ENCODE measurements at regions not wholly inside any gene's neighbourhood (a gene's known extent, or its start where the extent isn't known, plus 50 kb on each side); places are given as distances from the start of the nearest gene placed in this dataset.
"Not testable (repeated sequence)": the region's sequence is repeated elsewhere in the genome, so short reads cannot be mapped to it uniquely, and the experiment has no call there.

DNA sequence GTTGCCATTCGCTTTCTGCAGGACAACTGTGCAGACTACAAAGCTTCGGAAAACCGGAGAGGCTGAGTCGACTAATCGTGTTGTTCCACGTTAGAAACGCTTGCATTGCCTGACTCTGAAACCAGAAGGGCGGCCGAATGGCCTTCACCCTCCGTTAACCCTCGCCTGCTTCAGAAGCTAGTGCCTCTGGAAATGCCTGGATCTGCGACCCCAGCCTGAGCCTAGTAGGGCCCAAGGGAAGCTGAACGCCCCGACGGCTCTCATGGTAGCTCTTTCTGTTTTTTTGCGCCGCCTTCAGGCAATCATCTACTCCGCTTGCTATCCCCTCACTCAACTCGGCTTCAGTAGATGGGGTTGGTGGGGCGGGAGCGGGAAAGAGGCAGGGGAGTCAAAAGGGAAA lies 117.3 kb downstream of the PPIAL4A start:
- DNase-seq (ENCODE audit: low read depth) = not testable (repeated sequence)

- not testable (repeated sequence) for DNase-seq (ENCODE audit: low read depth)
These were observed 118.2 kb downstream of the PPIAL4A start for GRCh38 chr1:121007755-121008154.

DNA sequence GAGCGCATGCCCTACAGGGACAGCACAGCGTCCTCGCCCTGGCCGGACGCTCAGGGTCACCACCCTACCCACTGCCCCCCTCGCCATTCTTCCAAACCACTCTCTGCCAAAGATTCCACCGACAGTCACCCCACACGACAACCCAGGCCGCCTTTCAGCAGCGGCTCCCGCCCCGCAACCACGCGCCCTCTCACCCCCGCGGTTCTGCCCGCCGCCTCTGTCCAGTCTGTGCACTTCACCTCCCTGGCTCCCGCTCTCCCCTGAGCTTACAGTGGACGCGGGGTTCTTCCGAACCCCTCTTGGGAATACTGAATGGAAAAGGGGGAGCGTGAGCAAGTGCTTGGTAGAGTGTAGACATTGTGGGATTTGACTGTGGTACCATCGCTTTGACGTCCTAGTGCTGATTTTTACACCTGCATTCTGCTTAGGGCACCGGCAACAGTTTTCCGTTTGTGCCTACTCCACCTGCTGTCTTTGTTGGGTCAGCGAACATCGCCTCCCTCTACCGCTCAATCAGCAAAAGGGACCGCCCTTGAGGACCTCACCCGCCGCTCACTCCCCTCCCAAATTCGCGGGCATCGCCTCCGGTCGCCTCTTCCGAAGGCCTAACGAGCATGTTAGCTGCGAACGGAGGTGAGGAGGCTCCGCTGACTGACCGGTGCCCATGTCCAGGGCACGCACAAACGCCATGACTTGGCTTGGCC lies 119.1 kb downstream of the PPIAL4A start:
- DNase-seq (ENCODE audit: low read depth) = not testable (repeated sequence)

DNA sequence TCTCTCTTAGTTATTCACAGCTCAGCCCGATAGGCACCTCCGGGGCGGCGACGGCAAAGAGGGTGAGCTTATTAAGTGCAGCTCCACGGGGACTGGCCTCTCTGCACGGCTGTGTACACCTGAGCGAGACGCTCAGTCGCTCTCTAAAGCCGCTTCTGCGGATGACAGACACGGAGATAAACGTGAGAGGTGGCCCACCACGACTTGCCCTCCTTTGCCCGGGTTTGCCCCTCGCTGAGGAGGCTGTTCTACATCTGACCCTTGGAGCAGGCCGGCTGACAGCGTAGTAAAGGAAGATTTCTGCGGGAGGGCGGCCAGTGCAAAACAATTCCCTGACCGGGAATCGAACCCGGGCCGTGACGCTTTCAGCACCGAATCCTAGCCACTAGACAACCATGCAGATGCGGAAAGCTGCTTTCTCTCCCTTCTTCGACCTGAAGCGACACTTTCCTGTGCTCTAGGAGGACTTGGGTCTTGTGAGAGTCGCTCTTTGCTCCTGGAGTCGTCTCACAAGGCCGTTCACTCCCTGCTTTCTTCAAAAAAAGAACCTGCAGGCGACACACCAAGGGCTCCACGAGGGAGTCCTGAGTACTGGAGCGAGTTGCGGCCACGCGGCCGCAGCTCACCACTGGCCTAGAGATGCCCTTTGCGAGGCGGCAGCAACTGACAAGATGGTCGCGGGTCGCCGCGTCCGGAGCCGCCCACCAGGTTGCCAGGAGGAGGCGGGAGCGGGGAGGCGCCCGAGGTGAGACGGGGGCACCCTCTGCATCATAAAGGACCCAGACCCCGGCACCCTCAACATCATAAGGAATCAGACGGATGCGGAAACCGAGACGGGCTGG lies 119.9 kb downstream of the PPIAL4A start:
- DNase-seq (ENCODE audit: low read depth) = peak; percentile 12

- not testable (repeated sequence) for DNase-seq (ENCODE audit: low read depth)
These were observed 120.6 kb downstream of the PPIAL4A start for GRCh38 chr1:121010141-121010540.

- not testable (repeated sequence) for DNase-seq (ENCODE audit: low read depth)
These were observed 123.6 kb downstream of the PPIAL4A start for GRCh38 chr1:121013181-121013580.

GRCh38 chr1:121016182-121017028 lies 126.8 kb downstream of the PPIAL4A start:
- DNase-seq (ENCODE audit: low read depth) = not testable (repeated sequence)

DNA sequence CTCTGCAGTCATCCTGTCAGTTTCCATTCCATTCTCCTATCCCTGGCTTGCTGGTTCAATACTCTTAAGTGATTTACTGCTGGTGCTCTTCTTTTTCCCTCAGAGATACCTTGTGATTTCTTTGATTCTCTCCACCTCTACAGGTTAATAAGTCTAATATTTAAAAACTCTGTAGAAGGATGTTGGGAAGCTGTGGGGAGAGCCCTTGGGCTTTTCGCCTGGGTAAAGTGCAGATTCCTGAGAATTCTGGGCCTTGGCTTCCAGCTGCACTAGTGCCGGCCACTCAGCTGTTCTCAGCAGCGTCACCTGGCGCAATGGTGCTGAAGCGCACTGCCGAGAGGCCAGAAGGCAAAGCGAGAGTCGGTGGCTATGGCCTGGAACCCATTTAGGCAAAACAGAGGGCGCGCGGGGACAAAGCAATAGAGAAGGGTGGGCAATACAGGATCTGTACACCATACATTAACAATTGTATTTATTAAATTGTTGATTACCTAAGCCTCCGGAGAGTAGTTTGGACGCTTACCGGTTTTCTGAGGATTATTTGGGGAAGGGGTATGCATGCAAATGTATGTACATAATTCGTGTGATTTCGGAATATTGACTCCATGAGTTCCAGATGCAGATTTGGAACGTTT lies 130.3 kb downstream of the PPIAL4A start:
- DNase-seq (ENCODE audit: low read depth) = not testable (repeated sequence)

DNA sequence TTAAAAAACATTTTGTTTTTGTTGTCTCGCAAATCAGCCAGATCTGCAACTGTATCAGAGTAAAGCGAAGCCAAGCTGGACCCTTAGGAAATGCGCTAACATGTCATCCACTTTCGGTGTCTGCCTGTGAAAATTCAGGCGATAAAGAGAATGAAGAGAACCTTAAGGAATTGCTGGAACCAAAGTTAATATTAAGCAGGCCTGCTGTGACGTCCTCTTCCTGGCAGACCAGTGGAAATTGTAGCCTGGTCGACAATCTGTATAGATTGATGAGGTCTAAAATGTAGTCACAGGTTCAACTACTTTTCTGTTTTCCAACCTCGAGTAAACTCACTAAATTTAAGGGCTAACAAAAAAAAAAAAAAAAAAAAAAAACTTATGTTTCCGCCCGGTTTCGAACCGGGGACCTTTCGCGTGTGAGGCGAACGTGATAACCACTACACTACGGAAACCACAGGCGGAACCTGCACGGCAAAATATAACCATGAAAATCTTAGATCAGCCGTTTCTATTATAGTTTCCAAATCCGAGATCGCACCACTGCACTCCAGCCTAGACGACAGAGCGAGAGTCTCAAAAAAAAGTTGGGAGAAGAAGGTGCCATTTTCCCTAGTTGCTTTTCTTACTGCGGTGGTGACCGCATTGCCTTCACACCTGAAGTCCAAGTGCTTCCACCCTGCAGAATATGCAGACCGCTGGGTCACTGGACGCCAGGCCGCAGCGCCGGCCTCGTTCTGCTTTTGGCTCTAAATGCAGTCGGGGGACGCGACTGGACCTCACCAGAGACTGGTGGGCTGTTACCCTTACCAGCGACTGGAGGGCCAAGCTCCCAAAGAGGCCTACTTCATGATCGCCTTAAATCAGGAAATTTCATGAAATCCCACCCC lies 131.0 kb downstream of the PPIAL4A start:
- DNase-seq (ENCODE audit: low read depth) = peak; percentile 21

GRCh38 chr1:121021716-121022115 lies 132.1 kb downstream of the PPIAL4A start:
- not testable (repeated sequence) for DNase-seq (ENCODE audit: low read depth)

DNA sequence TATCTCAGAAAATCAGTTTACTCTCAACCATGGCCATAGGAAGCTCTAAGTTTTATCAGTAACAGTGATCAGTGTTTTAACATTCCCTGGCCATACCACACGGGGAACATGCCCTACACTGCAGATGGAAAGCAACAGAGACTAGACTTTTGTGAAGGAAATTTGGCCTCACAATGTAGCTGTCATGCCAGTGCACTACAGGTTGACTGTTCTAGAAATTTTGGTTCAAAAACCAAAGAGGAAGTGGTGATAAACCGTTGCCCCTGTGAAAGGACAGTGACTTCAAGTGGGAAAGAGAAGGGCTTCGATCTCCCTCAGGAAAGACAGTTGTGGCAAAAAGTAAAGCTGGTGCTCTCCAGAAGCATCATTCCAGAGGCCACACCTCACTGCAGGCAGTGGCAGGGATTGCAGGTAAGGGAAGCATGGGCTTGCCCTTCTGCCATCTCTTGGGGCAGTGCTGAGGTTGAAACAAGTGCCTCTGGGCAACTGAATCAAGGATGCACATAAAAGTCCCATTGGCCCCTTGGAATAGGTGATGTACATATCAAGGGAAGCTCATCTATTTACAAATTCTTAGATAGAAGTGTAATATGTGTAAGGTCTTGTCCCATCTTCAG lies 143.4 kb downstream of the PPIAL4A start:
- DNase-seq (ENCODE audit: low read depth) = not testable (repeated sequence)

DNA sequence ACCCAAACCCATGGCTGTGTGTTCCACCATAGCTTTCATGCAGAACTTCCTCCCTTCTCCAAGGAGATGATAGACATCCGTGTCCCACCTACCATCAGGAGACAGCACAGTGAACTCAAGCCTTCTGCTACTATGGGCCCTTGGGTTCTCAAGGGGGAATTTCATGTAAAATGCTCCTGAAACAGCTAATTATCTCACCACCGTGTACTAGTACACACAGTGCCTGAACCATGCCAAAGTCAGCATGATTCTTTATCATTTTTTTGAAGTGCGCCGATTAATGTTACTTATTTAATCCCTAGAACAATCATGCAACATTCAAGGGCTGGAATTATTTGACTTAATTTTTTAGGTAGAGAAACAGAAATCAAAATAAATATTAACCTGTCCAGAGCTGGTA lies 147.2 kb downstream of the PPIAL4A start:
- DNase-seq (ENCODE audit: low read depth) = not testable (repeated sequence)

DNA sequence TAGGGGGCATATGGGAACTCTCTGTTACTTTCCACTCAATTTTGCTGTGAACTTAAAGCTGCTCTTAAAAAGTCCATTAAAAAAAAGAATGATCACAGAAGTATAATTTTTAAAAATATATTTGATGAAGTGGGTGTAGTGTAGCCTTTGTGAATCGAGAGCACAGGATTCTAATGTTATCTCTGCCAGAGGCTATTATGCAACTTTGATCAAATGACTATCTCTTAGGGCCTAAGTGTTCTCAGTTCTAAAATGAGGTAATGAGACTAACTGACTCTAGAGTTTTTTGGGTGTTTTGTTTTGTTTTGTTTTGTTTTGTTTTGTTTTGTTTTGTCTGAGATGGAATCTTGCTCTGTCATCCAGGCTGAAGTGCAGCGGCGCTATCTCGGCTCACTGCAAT lies 143.2 kb downstream of the FAM72B start:
- DNase-seq (ENCODE audit: low read depth) = not testable (repeated sequence)

DNA sequence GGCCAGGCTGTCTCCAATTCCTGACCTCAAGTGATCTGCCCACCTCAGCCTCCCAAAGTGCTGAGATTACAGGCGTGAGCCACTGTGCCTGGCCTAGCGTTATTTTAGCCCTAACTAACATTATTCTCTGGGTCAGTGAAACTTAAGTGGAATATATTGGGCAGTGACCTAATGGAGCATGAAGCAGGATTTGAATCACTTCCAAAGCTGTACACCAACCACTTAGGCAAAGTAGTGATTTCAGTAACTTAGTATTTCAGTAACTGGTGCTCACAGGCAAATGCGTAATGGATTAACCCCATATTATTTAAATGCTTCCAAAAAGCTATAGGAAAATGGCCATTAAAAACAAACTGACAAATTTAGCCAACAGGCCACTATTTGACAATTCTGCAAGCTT lies 142.6 kb downstream of the FAM72B start:
- not testable (repeated sequence) for DNase-seq (ENCODE audit: low read depth)

DNA sequence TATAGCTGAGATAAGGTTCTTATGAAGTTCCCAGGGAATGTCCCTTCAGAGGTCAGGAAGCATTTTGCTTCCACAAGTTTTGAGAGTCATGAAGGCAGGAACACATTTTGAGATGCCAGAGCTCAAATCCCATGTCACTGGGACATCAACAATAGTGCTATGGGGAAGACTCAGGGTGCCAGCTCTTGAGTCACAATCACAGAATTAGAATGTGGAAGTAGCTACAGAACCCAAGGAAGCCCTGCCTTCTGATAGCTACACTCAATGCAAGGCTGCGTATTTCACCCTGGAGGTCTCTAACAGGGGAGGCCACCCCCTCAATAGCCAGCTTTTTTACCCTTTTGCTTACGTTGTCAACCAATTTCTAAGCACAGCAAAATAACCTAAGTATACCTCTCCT lies 141.3 kb downstream of the FAM72B start:
- not testable (repeated sequence) for DNase-seq (ENCODE audit: low read depth)

- peak; percentile 2 for DNase-seq (ENCODE audit: low read depth)
These were observed 135.8 kb downstream of the FAM72B start for GRCh38 chr1:121048293-121048752.

DNA sequence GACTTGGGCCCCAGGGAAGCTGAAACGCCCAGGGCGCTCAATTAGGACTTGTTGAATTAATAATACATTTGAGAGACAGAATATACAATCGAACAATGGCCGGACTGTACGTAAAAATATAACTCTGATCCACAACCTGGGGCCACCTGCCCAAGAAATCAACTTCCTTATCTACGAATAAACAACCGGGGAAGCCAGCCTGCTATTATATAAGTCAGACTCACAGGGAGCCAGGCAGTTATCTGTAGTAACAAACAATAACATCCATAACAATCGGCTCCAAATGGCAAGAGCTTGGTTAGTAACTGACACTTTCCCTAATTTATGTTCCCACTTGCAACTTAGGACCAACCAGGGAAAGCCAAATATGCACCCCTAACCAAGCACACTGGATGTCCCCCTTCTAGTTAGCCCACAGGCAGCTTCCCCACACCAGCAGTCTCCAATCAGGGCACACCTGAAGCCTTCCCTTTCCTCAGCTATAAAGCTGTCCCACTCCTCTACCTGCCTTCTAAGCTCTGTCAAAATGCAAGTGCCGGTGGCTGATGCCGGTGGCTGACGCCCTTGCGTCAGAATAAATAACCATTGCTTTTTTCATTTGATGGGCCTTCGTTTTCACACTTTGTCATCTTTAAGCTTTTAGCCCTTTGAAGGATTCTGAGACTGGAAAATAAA lies 135.2 kb downstream of the FAM72B start:
- not testable (repeated sequence) for DNase-seq (ENCODE audit: low read depth)

DNA sequence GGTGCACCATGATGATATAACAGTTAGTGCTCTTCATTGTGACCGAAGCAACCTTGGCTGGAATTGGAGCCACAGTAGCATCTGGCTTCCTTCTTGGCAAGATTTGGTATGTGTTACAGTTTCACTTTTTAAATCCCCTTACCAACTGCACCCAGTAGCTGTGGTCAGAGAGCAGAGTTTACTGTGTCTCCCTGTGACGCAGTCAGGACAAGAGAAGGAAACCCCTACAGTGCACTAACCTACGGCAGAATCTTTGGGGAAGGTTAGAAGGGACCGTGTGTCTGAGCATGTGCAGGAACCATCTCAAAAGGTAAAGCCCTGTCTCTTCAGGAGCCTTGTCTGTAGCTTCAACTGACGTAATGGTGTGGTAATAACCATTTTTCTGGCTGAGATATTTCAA lies 134.0 kb downstream of the FAM72B start:
- not testable (repeated sequence) for DNase-seq (ENCODE audit: low read depth)

- DNase-seq (ENCODE audit: low read depth) = not testable (repeated sequence)
These were observed 132.9 kb downstream of the FAM72B start for GRCh38 chr1:121051161-121051790.

Data from activated T-helper 9 cell treated with anti-CD3 and anti-CD28 coated beads, Interleukin-2, amount 50 U/mL, for 16 hours (primary cell).